B cell (primary cell): ENCODE measurements at regions not wholly inside any gene's neighbourhood (a gene's known extent, or its start where the extent isn't known, plus 50 kb on each side); places are given as distances from the start of the nearest gene placed in this dataset.

Experiments
- ATAC-seq: fragments of 200-7000 bp; cut with Tn5 transposase; one replicate; pipeline ENCODE4 v1.10.0; 2021; ENCODE audit warnings: low read depth, mild to moderate bottlenecking, moderate number of reproducible peaks, moderate library complexity
- CTCF ChIA-PET: fragments of 350-600 bp; sonication (Branson Sonifier 250); formaldehyde crosslinking; loops from one replicate; lab custom pipeline; 2021; ENCODE audit warnings: antibody characterized with exemption, inconsistent platforms; lab: Charles Lee
- POLR2A ChIA-PET: fragments of 350-600 bp; sonication (Branson Sonifier 250); formaldehyde crosslinking; loops from one replicate; lab custom pipeline; 2021; ENCODE audit warnings: antibody characterized with exemption; lab: Charles Lee
- DNase-seq: peaks from one replicate; pipeline ENCODE4 v3.0.0; 2013
- H2AFZ ChIP-seq: 2 replicates; pipeline ENCODE4 v1.6.1; 2012; ENCODE audit warnings: mild to moderate bottlenecking, low read depth, low read length; ENCODE audit not compliant: insufficient read depth, poor library complexity, severe bottlenecking
- H3K27ac ChIP-seq, 2 donors: 1 replicate in 1 of 2; 2 replicates in 1 of 2; pipeline ENCODE4 v1.5.1; 2012 to 2013; ENCODE audit warnings: low read length in 2 of 2, mild to moderate bottlenecking in 2 of 2, moderate library complexity in 1 of 2
- H3K27me3 ChIP-seq, 4 experiments: fragments of 200-600 bp in 1 of 4; sonication (generic) in 1 of 4; replicated peaks in 1 of 4; 1 replicate in 2 of 4; 2 replicates in 2 of 4; pipeline versions ENCODE4 v1.6.1 to v1.7.0; 2013 to 2016; ENCODE audit warnings: low read length in 3 of 4, mild to moderate bottlenecking in 2 of 4, mixed read lengths in 1 of 4, moderate library complexity in 1 of 4; ENCODE audit not compliant: insufficient read depth in 4 of 4, control insufficient read depth in 3 of 4; ENCODE audit errors: control extremely low read depth in 1 of 4
- H3K36me3 ChIP-seq, 2 experiments: replicated peaks in 1 of 2; 1 replicate in 1 of 2; 2 replicates in 1 of 2; pipeline versions ENCODE4 v1.6.1 to v1.7.1; 2013; ENCODE audit warnings: low read length in 1 of 2; ENCODE audit not compliant: insufficient read depth in 2 of 2, control insufficient read depth in 1 of 2; ENCODE audit errors: control extremely low read depth in 1 of 2, extremely low read depth in 1 of 2
- H3K4me1 ChIP-seq, 2 donors: fragments of 200-600 bp in 1 of 2; sonication (generic) in 1 of 2; 1 replicate in 1 of 2; 2 replicates in 1 of 2; pipeline versions ENCODE4 v1.5.1 to v1.6.1; 2013 to 2017; ENCODE audit warnings: low read length in 2 of 2; ENCODE audit not compliant: control insufficient read depth in 2 of 2, insufficient read depth in 2 of 2
- H3K4me2 ChIP-seq: replicated peaks from 2 replicates; pipeline ENCODE3; 2012; ENCODE audit warnings: mild to moderate bottlenecking, low read depth, low read length; ENCODE audit not compliant: poor library complexity, severe bottlenecking
- H3K4me3 ChIP-seq, 5 experiments: fragments of 200-600 bp in 1 of 5; sonication (generic) in 1 of 5; 1 replicate in 3 of 5; 2 replicates in 2 of 5; pipeline versions ENCODE4 v1.5.1 to v1.7.0; 2011 to 2016; ENCODE audit warnings: low read length in 4 of 5, mild to moderate bottlenecking in 4 of 5, low read depth in 2 of 5, control low read depth in 1 of 5, moderate library complexity in 1 of 5; ENCODE audit not compliant: insufficient read depth in 1 of 5; ENCODE audit errors: control extremely low read depth in 1 of 5, extremely low read depth in 1 of 5
- H3K79me2 ChIP-seq: fragments of 200-600 bp; sonication (generic); one replicate; pipeline ENCODE4 v1.6.0; 2016; ENCODE audit warnings: low read length; ENCODE audit not compliant: control insufficient read depth, insufficient read depth
- H3K9ac ChIP-seq: fragments of 200-600 bp; sonication (generic); 2 replicates; pipeline ENCODE4 v1.6.1; 2017; ENCODE audit warnings: mild to moderate bottlenecking, low read length, moderate library complexity
- H3K9me3 ChIP-seq, 3 donors: one replicate each; pipeline versions ENCODE4 v1.6.1 to v1.7.1; 2013; ENCODE audit warnings: low read length in 2 of 3; ENCODE audit not compliant: control insufficient read depth in 2 of 3, insufficient read depth in 1 of 3; ENCODE audit errors: control extremely low read depth in 1 of 3
- H4K20me1 ChIP-seq: 2 replicates; pipeline ENCODE4 v1.6.0; 2012; ENCODE audit warnings: mild to moderate bottlenecking, low read length; ENCODE audit not compliant: insufficient read depth, control insufficient read depth, poor library complexity, severe bottlenecking
- H3K27ac Mint-ChIP-seq: one replicate; pipeline ENCODE4 v1.8.0; 2021; ENCODE audit warnings: mixed read lengths
- H3K27me3 Mint-ChIP-seq: one replicate; pipeline ENCODE4 v1.8.0; 2021; ENCODE audit warnings: mixed read lengths
- H3K4me1 Mint-ChIP-seq: one replicate; pipeline ENCODE4 v1.8.0; 2021; ENCODE audit warnings: mixed read lengths
- H3K4me3 Mint-ChIP-seq: one replicate; pipeline ENCODE4 v1.8.0; 2021; ENCODE audit warnings: mixed read lengths
- H3K9me3 Mint-ChIP-seq: one replicate; pipeline ENCODE4 v1.8.0; 2022; ENCODE audit warnings: mixed read lengths; ENCODE audit not compliant: insufficient read depth
- EZH2 ChIP-seq: IDR thresholded peaks from 2 replicates; pipeline ENCODE4 v1.6.1; 2012; ENCODE audit warnings: borderline replicate concordance, low read depth, mild to moderate bottlenecking, moderate library complexity, low read length; ENCODE audit not compliant: insufficient read depth, poor library complexity, severe bottlenecking
- WGBS: methylation state at CpG from one replicate; pipeline ENCODE4 v1.1.5; 2013; ENCODE audit warnings: missing lambda C conversion rate; ENCODE audit not compliant: insufficient coverage; 5-methylcytosine and 5-hydroxymethylcytosine counted together
- intact Hi-C: fragments of 100-400 bp; cut with micrococcal nuclease; formaldehyde crosslinking; loops from one replicate; pipeline ENCODE4 v1.10.0; 2022
- TF ChIP-seq, protein P1 (sequence below): fragments of 200-600 bp; IDR thresholded peaks from one replicate; pipeline ENCODE4 v1.8.0; 2022; ENCODE audit warnings: antibody characterized with exemption, mild to moderate bottlenecking

DNA sequence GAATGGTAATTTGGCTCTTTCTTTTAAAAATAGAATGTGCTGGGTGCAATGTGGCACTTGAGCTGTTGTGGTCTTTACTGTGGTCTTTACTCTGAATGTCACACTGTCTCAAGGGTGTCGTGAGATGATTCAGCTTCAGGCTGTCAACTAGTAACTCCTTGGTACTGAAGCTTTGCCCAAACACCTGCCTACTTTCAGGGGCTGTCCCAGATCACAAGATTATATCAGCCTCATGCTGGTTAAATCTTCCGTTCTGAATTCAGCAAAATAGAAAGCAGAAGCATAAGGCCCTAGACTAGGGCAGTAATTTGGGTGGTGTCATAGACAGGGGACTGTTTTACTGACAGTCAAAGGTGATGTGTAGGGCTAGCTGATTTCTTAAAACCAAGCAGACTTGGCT, 110.9 kb downstream of the BAMBI start:
- CTCF ChIA-PET = no interaction called here

DNA sequence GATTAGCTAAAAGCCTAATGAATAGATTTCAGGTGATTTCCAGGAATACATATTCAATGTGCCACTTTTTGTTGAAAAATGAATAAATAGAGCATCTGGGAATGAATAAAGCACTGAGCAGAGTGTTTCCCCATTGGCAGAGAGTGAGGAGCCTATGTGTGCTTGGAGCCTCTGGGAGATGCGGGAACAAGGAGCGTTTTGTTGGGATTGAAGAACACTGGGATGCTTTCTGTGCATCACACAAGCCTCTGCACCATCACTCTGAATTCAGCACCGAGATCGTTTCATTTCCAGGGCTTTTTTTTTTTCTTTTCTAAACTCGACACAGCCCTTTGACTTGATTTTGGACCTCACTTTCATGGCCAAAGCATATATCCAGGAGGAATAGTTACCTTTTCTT, 111.4 kb downstream of the BAMBI start:
- Histone ChIP-seq H3K27ac (no peak overlapping the region), H3K4me2 (no peak overlapping the region), H3K4me1 (no peaks in the 10 kb centered on the region), H3K9ac (no peak overlapping the region), H3K9me3 (no peaks in the 10 kb centered on the region), H2AFZ (no peak overlapping the region), H3K27me3 (no peaks in the 10 kb centered on the region), H4K20me1 (no peaks in the 10 kb centered on the region), H3K4me3 (no peak overlapping the region), H3K79me2 (no peaks in the 10 kb centered on the region), H3K36me3 (no peaks in the 10 kb centered on the region)
- no peak for TF ChIP-seq EZH2
- TF ChIP-seq, protein P1, sequence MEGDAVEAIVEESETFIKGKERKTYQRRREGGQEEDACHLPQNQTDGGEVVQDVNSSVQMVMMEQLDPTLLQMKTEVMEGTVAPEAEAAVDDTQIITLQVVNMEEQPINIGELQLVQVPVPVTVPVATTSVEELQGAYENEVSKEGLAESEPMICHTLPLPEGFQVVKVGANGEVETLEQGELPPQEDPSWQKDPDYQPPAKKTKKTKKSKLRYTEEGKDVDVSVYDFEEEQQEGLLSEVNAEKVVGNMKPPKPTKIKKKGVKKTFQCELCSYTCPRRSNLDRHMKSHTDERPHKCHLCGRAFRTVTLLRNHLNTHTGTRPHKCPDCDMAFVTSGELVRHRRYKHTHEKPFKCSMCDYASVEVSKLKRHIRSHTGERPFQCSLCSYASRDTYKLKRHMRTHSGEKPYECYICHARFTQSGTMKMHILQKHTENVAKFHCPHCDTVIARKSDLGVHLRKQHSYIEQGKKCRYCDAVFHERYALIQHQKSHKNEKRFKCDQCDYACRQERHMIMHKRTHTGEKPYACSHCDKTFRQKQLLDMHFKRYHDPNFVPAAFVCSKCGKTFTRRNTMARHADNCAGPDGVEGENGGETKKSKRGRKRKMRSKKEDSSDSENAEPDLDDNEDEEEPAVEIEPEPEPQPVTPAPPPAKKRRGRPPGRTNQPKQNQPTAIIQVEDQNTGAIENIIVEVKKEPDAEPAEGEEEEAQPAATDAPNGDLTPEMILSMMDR = no peak
- Mint-ChIP-seq H3K4me1 (peaks cover 4% of the 10 kb centered on the region), H3K4me3 (no peak overlapping the region), H3K9me3 (no peaks in the 10 kb centered on the region), H3K27me3 (no peaks in the 10 kb centered on the region), H3K27ac (no peak overlapping the region)
- ChIA-PET POLR2A (no interaction called here), CTCF (no interaction called here)
- WGBS = 83% methylated on average over 4 of the region's 5 CpGs
- DNase-seq (no peak), ATAC-seq (no peak)
- intact Hi-C loops = no loop called here

More for the DNA sequence above, 110.9 kb downstream of the BAMBI start:
- no peaks in the 10 kb centered on the region for H4K20me1 ChIP-seq
- TF ChIP-seq, protein P1 = no peak
- no peak for TF ChIP-seq EZH2
- no peak overlapping the region for H3K27ac Mint-ChIP-seq
- POLR2A ChIA-PET = no interaction called here
- peaks cover 4% of the 10 kb centered on the region for H3K4me1 Mint-ChIP-seq
- no peaks in the 10 kb centered on the region for H3K79me2 ChIP-seq
- no peak overlapping the region for H3K4me3 Mint-ChIP-seq
- H3K27ac ChIP-seq = no peak overlapping the region
- H3K9ac ChIP-seq = no peak overlapping the region
- H3K36me3 ChIP-seq = no peaks in the 10 kb centered on the region
- H3K27me3 ChIP-seq = no peaks in the 10 kb centered on the region
- DNase-seq (no peak), ATAC-seq (peak; percentile 49)
- H3K9me3 ChIP-seq = no peaks in the 10 kb centered on the region
- H3K9me3 Mint-ChIP-seq = no peaks in the 10 kb centered on the region
- no peak overlapping the region for H3K4me2 ChIP-seq
- no peak overlapping the region for H2AFZ ChIP-seq
- no peak overlapping the region for H3K4me3 ChIP-seq
- WGBS = 41% methylated on average over 2 of the region's 2 CpGs
- intact Hi-C loops = no loop called here
- H3K27me3 Mint-ChIP-seq = no peaks in the 10 kb centered on the region
- no peaks in the 10 kb centered on the region for H3K4me1 ChIP-seq
